Astrocyte of the spinal cord (primary cell): ENCODE measurements at regions not wholly inside any gene's neighbourhood (a gene's known extent, or its start where the extent isn't known, plus 50 kb on each side); places are given as distances from the start of the nearest gene placed in this dataset.

ENCODE experiments used
- DNase-seq: peaks from one replicate; pipeline ENCODE4 v3.0.0; 2011; ENCODE audit warnings: low read depth, low spot score
- H3K4me3 ChIP-seq: 2 replicates; pipeline ENCODE4 v1.5.1; 2011; ENCODE audit warnings: low read depth, mild to moderate bottlenecking, low read length, moderate library complexity
- CTCF ChIP-seq: IDR thresholded peaks from 2 replicates; pipeline ENCODE4 v1.5.1; 2012; ENCODE audit warnings: low read depth, mild to moderate bottlenecking, low read length, inconsistent platforms
- in situ Hi-C: cut with HindIII; loops from 2 replicates; pipeline ENCODE4 v1.10.0; 2017; ENCODE audit warnings: low sequenced_read_pairs

- peak overlapping the region; percentile 44 for H3K4me3 ChIP-seq
- no peak for TF ChIP-seq CTCF
- in situ Hi-C loops = no loop called here
- DNase-seq = peak; percentile 50
Measured at GRCh38 chr5:61625681-61626621, 293.9 kb downstream of the ZSWIM6 start.

DNA sequence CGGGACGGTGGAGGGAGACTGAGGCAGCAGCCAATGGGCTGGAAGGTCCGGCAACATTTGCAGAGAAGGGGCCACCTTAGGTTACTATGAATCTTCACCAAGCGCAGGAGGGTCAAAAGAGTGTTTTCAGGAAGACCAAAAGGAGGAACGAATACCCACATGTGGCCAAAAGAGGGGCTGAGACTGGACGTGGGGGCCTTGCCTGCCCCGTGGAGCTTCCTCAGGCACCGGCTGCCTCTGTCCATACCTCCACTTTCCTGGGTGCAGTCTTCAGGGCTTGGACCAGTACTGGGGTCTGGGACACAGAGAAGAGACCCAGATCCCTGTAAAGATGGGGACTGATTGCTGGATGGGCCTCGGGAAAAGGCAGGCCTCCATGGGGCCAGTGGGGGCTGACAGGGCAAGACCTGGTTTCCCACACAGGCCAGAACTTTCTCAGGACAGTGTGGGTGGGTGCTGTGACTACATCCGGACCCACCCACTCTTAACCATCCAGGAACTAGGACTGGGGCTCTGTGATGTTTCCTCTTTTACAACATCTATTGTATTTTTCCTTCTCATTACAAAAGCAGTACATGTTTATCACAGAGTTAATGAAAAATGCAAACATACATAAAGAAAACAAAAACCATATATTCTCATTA lies 294.7 kb downstream of the ZSWIM6 start:
- TF ChIP-seq CTCF = no peak
- in situ Hi-C loops = no loop called here
- H3K4me3 ChIP-seq = peak overlapping the region; percentile 44
- no peak for DNase-seq

DNA sequence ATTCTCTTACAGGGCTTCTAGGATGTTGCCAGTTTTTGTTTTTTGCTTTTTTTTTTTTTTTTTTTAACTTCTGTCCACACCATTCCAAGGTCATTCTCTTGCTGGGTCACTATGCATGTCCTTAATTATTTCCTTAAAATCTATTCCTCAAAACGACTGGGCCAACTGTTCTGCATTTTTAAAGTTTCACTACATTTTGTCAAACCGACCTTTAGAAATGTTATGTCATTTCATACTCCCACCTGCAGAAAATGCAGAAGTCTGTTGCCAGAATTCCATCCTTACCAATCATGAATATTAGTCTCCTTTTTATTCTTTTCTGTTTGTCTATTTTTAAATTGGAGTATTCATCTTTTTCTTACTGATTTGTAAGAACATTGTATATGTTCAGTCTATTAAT lies 295.5 kb downstream of the ZSWIM6 start:
- DNase-seq = no peak
- no peak for TF ChIP-seq CTCF
- H3K4me3 ChIP-seq = no peak overlapping the region
- in situ Hi-C loops = no loop called here

DNA sequence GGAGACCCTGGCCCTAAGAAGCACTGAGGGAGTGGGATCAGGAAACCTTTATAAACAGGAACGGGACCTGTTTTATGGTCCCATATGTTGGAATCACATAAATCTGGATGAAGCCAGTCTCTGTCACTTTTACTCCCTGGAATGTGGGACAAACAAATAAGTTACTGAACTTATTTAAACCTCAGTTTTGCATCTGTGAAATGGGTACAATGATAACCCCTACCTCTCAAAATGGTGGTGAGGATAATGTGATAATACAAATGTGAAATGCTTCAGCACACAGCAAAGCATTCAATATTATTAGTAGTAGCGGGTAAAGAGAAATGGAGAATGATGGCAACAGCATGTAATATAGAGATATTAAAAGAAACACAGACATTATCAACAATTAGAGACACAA lies 298.9 kb downstream of the ZSWIM6 start:
- DNase-seq = no peak
- in situ Hi-C loops = no loop called here

GRCh38 chr5:61631438-61631941 lies 299.4 kb downstream of the ZSWIM6 start:
- in situ Hi-C loops = no loop called here
- DNase-seq = peak; percentile 53
- TF ChIP-seq CTCF = no peak
- H3K4me3 ChIP-seq = no peak overlapping the region

More for the DNA sequence above, 298.9 kb downstream of the ZSWIM6 start:
- no peak for TF ChIP-seq CTCF
- no peak overlapping the region for H3K4me3 ChIP-seq

DNA sequence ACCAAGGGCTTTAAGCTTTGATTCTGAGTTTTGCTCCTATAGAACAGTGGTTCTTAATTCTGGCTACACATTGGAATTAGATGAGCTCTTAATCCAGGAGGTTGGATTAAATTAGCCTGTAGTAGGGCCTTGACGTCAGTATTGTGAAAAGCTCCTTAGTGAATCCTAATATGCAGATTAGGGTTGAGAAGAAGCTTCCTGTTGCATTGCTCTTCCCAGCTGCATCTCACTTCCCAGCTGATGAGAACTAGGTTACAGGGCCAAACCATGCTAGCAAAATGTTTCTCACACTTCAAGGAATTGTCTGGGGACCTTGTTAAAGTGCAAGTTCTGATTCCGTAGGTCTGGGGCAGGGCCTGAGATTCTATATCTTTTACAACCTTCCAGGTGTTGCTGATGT lies 300.0 kb downstream of the ZSWIM6 start:
- TF ChIP-seq CTCF = no peak
- no peak overlapping the region for H3K4me3 ChIP-seq
- in situ Hi-C loops = no loop called here
- no peak for DNase-seq
